Lung (tissue), 11 donors: ENCODE measurements at regions not wholly inside any gene's neighbourhood (a gene's known extent, or its start where the extent isn't known, plus 50 kb on each side); places are given as distances from the start of the nearest gene placed in this dataset.
A peak's percentile ranks its signal among the peaks of the same experiment; 100 is the strongest.

Experiments used
- ATAC-seq: fragments of 200-7000 bp; cut with Tn5 transposase; one replicate; pipeline ENCODE4 v1.9.1; 2020; ENCODE audit warnings: moderate number of reproducible peaks; ENCODE audit not compliant: insufficient read depth, low FRiP score
- DNase-seq, 3 donors: peaks; one replicate each; pipeline ENCODE4 v3.0.0-alpha.2; 2013 to 2017
- H3K27ac ChIP-seq, 2 donors: one replicate each; pipeline ENCODE4 v1.5.1; 2013; ENCODE audit warnings: mild to moderate bottlenecking in 2 of 2, moderate library complexity in 2 of 2, control low read depth in 1 of 2, inconsistent platforms in 1 of 2, low read depth in 1 of 2, low read length in 1 of 2
- H3K27me3 ChIP-seq, 3 donors: one replicate each; pipeline ENCODE4 v1.5.1; 2013; ENCODE audit warnings: low read length in 2 of 3; ENCODE audit not compliant: control insufficient read depth in 3 of 3, insufficient read depth in 3 of 3
- H3K36me3 ChIP-seq, 4 donors: one replicate each; pipeline ENCODE4 v1.5.1; 2013; ENCODE audit warnings: low read length in 4 of 4, mild to moderate bottlenecking in 1 of 4, moderate library complexity in 1 of 4; ENCODE audit not compliant: control insufficient read depth in 4 of 4, insufficient read depth in 4 of 4
- H3K4me1 ChIP-seq, 5 donors: one replicate each; pipeline ENCODE4 v1.5.1; 2013; ENCODE audit warnings: low read length in 5 of 5, mild to moderate bottlenecking in 2 of 5, moderate library complexity in 1 of 5; ENCODE audit not compliant: control insufficient read depth in 5 of 5, insufficient read depth in 5 of 5
- H3K4me3 ChIP-seq: one replicate; pipeline ENCODE4 v1.5.1; 2013; ENCODE audit warnings: mild to moderate bottlenecking, control low read depth, moderate library complexity
- H3K9ac ChIP-seq, 2 donors: one replicate each; pipeline ENCODE4 v1.5.1; 2013; ENCODE audit warnings: low read length in 2 of 2, control low read depth in 1 of 2; ENCODE audit not compliant: insufficient read depth in 1 of 2
- H3K9me3 ChIP-seq, 4 donors: one replicate each; pipeline ENCODE4 v1.5.1; 2013; ENCODE audit warnings: low read length in 3 of 4, mild to moderate bottlenecking in 1 of 4, moderate library complexity in 1 of 4; ENCODE audit not compliant: control insufficient read depth in 4 of 4, insufficient read depth in 3 of 4
- WGBS, 2 donors: extraction: QIAGEN DNeasy Blood & Tissue Kit; methylation state at CpG; one replicate each; pipeline ENCODE4 v1.1.7; 2013; 5-methylcytosine and 5-hydroxymethylcytosine counted together
- TF ChIP-seq, protein P1 (sequence below): IDR thresholded peaks from 2 replicates; pipeline ENCODE4 v1.5.1; 2012; ENCODE audit warnings: mild to moderate bottlenecking; ENCODE audit errors: control extremely low read depth, extremely low read depth
- donor health status: control.
- donor health status: control.
- donor health status: Bipolar disorder and iron deficiency.
- donor health status: healthy.
- donor health status: DM: yes; HTN: yes; CAD: no.

- Histone ChIP-seq H3K27ac (no peak overlapping the region), H3K4me1 (peaks cover 0 to 51% (median 4%) of the 10 kb centered on the region in 5 donors), H3K36me3 (no peaks in the 10 kb centered on the region), H3K9ac (no peak overlapping the region), H3K9me3 (no peaks in the 10 kb centered on the region), H3K27me3 (no peaks in the 10 kb centered on the region), H3K4me3 (no peak overlapping the region)
- DNase-seq (peak; percentile 79 to 93 (median 85)), ATAC-seq (no peak)
- TF ChIP-seq, protein P1, sequence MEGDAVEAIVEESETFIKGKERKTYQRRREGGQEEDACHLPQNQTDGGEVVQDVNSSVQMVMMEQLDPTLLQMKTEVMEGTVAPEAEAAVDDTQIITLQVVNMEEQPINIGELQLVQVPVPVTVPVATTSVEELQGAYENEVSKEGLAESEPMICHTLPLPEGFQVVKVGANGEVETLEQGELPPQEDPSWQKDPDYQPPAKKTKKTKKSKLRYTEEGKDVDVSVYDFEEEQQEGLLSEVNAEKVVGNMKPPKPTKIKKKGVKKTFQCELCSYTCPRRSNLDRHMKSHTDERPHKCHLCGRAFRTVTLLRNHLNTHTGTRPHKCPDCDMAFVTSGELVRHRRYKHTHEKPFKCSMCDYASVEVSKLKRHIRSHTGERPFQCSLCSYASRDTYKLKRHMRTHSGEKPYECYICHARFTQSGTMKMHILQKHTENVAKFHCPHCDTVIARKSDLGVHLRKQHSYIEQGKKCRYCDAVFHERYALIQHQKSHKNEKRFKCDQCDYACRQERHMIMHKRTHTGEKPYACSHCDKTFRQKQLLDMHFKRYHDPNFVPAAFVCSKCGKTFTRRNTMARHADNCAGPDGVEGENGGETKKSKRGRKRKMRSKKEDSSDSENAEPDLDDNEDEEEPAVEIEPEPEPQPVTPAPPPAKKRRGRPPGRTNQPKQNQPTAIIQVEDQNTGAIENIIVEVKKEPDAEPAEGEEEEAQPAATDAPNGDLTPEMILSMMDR = no peak
- 56 to 61% methylated on average over 2 of the region's 2 CpGs for WGBS, 2 donors
These were observed 121.5 kb downstream of the POLR2M start for GRCh38 chr15:57827971-57828370.

DNA sequence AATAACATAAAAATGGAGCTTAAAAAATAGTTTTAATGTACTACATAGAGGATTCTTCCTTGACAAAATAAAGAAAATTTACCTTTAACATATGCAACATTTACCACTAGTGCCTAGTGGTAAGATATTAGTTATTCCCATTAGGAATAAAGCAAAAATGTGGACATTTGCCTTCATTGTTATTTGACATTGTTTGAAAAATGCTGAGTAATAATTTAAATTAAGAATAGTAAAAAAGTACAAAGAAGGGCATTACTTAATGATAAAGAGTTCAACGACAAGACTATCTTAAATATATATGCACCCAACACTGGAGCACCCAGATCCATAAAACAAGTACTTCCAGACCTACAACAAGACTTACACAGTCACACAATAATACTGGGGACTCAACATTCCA, 125.7 kb downstream of the POLR2M start:
- WGBS, 2 donors = 92 to 98% methylated on average over 1 of the region's 1 CpG
- TF ChIP-seq, protein P1 = no peak

GRCh38 chr15:57835119-57835518, 128.6 kb downstream of the POLR2M start:
- Histone ChIP-seq H3K4me1 (peaks cover 0 to 2% (median 0%) of the 10 kb centered on the region in 5 donors), H3K9me3 (peaks cover 0 to 8% (median 3%) of the 10 kb centered on the region in 4 donors), H3K36me3 (no peaks in the 10 kb centered on the region), H3K4me3 (no peak overlapping the region), H3K9ac (no peak overlapping the region), H3K27ac (no peak overlapping the region), H3K27me3 (no peaks in the 10 kb centered on the region)
- no peak for ATAC-seq
- no peak for DNase-seq
- TF ChIP-seq, protein P1 = no peak
- WGBS, 2 donors = 95 to 98% methylated on average over 3 of the region's 3 CpGs

More for the DNA sequence above, 125.7 kb downstream of the POLR2M start:
- DNase-seq (no peak), ATAC-seq (no peak)
- peaks cover 0 to 8% (median 3%) of the 10 kb centered on the region in 4 donors for H3K9me3 ChIP-seq
- H3K27me3 ChIP-seq = no peaks in the 10 kb centered on the region
- H3K4me1 ChIP-seq = peaks cover 0 to 17% (median 0%) of the 10 kb centered on the region in 5 donors
- no peak overlapping the region for H3K27ac ChIP-seq
- H3K36me3 ChIP-seq = no peaks in the 10 kb centered on the region
- H3K9ac ChIP-seq = no peak overlapping the region
- no peak overlapping the region for H3K4me3 ChIP-seq

- H3K36me3 ChIP-seq = no peaks in the 10 kb centered on the region
- no peak overlapping the region for H3K4me3 ChIP-seq
- no peak overlapping the region for H3K27ac ChIP-seq
- H3K27me3 ChIP-seq = no peaks in the 10 kb centered on the region
- ATAC-seq = no peak
- no peak for DNase-seq
- TF ChIP-seq, protein P1 = no peak
- H3K9me3 ChIP-seq = peaks cover 0 to 1% (median 0%) of the 10 kb centered on the region in 4 donors
- H3K9ac ChIP-seq = no peak overlapping the region
- WGBS, 2 donors = 75% methylated on average over 5 of the region's 5 CpGs
- H3K4me1 ChIP-seq = peaks cover 0 to 10% (median 4%) of the 10 kb centered on the region in 5 donors
These were observed 142.8 kb downstream of the POLR2M start for GRCh38 chr15:57849317-57849716.
